MM.1S (cell line): ENCODE measurements at regions not wholly inside any gene's neighbourhood (a gene's known extent, or its start where the extent isn't known, plus 50 kb on each side); places are given as distances from the start of the nearest gene placed in this dataset.

ENCODE experiments used
- DNase-seq: peaks from one replicate; pipeline ENCODE4 v3.0.0-alpha.2; 2015
- H2AFZ ChIP-seq: fragments of 300-600 bp; sonication (generic); 2 replicates; pipeline ENCODE4 v1.6.0; 2016; ENCODE audit warnings: antibody characterized with exemption, low read length
- H3F3A ChIP-seq: fragments of 300-600 bp; sonication (generic); 2 replicates; pipeline ENCODE4 v1.6.1; 2016; ENCODE audit warnings: mild to moderate bottlenecking, antibody characterized with exemption, low read length, moderate library complexity, mixed read lengths; ENCODE audit not compliant: insufficient read depth
- H3K27ac ChIP-seq: fragments of 300-600 bp; sonication (generic); 2 replicates; pipeline ENCODE4 v1.5.1; 2016; ENCODE audit warnings: mild to moderate bottlenecking, low read length
- H3K27me3 ChIP-seq: fragments of 300-600 bp; sonication (generic); replicated peaks from 2 replicates; pipeline ENCODE4 v1.6.0; 2016; ENCODE audit warnings: low read length; ENCODE audit not compliant: insufficient read depth
- H3K36me3 ChIP-seq: fragments of 300-600 bp; sonication (generic); replicated peaks from 2 replicates; pipeline ENCODE4 v1.6.1; 2016; ENCODE audit warnings: mild to moderate bottlenecking, low read length, mixed read lengths; ENCODE audit not compliant: insufficient read depth
- H3K4me1 ChIP-seq: fragments of 300-600 bp; sonication (generic); 2 replicates; pipeline ENCODE4 v1.6.1; 2016; ENCODE audit warnings: low read length, mixed read lengths
- H3K4me2 ChIP-seq: fragments of 300-600 bp; sonication (generic); 2 replicates; pipeline ENCODE4 v1.6.0; 2016; ENCODE audit warnings: low read depth, low read length
- H3K4me3 ChIP-seq: fragments of 300-600 bp; sonication (generic); 2 replicates; pipeline ENCODE4 v1.5.1; 2016; ENCODE audit warnings: low read length, mixed read lengths
- H3K79me2 ChIP-seq: fragments of 300-600 bp; sonication (generic); 2 replicates; pipeline ENCODE4 v1.6.1; 2016; ENCODE audit warnings: mixed run types, low read length, mixed read lengths
- H3K9ac ChIP-seq: fragments of 300-600 bp; sonication (generic); 2 replicates; pipeline ENCODE4 v1.6.1; 2016; ENCODE audit warnings: low read length, mixed read lengths
- H3K9me2 ChIP-seq: fragments of 300-600 bp; sonication (generic); replicated peaks from 2 replicates; pipeline ENCODE4 v1.6.1; 2016; ENCODE audit warnings: mild to moderate bottlenecking, low read length, mixed read lengths; ENCODE audit not compliant: insufficient read depth
- H3K9me3 ChIP-seq: fragments of 300-600 bp; sonication (generic); replicated peaks from 2 replicates; pipeline ENCODE4 v1.6.1; 2016; ENCODE audit warnings: mild to moderate bottlenecking, low read length, mixed read lengths; ENCODE audit not compliant: insufficient read depth
- H4K20me1 ChIP-seq: fragments of 300-600 bp; sonication (generic); 2 replicates; pipeline ENCODE4 v1.6.1; 2016; ENCODE audit warnings: mild to moderate bottlenecking, low read length, moderate library complexity, mixed read lengths; ENCODE audit not compliant: insufficient read depth
- CTCF ChIP-seq: fragments of 300-600 bp; sonication (generic); IDR thresholded peaks from 2 replicates; pipeline ENCODE4 v1.5.1; 2016; ENCODE audit warnings: antibody characterized with exemption, low read length, mixed read lengths
- EZH2 ChIP-seq: fragments of 300-600 bp; sonication (generic); optimal IDR thresholded peaks from 2 replicates; pipeline ENCODE3; 2017; ENCODE audit warnings: low read depth, mild to moderate bottlenecking, antibody characterized with exemption, low read length, mixed read lengths
- EZH2phosphoT487 ChIP-seq: fragments of 300-600 bp; sonication (generic); IDR thresholded peaks from 2 replicates; pipeline ENCODE4 v1.6.1; 2018; ENCODE audit warnings: antibody characterized with exemption, low read length

GRCh38 chr5:138639326-138639725, 64.1 kb upstream of the HSPA9 start:
- Histone ChIP-seq H3F3A (no peaks in the 10 kb centered on the region), H3K36me3 (no peaks in the 10 kb centered on the region), H3K9me3 (no peaks in the 10 kb centered on the region), H3K27me3 (peaks cover 3% of the 10 kb centered on the region; the same call in 1 of the 2 replicates), H3K9ac (no peak overlapping the region), H3K27ac (no peak overlapping the region), H3K4me1 (no peaks in the 10 kb centered on the region), H3K4me3 (no peak overlapping the region), H3K4me2 (no peak overlapping the region), H3K9me2 (no peaks in the 10 kb centered on the region), H3K79me2 (no peaks in the 10 kb centered on the region), H2AFZ (no peak overlapping the region), H4K20me1 (no peaks in the 10 kb centered on the region)
- TF ChIP-seq EZH2 (no peak), EZH2phosphoT487 (no peak), CTCF (no peak)
- no peak for DNase-seq

GRCh38 chr5:138637256-138637655, 62.1 kb upstream of the HSPA9 start:
- Histone ChIP-seq H3K4me1 (no peaks in the 10 kb centered on the region), H2AFZ (no peak overlapping the region), H4K20me1 (no peaks in the 10 kb centered on the region), H3K4me2 (no peak overlapping the region), H3K27ac (no peak overlapping the region), H3K4me3 (no peak overlapping the region), H3K27me3 (0 out of 2 replicates have a peak, but pooled peaks cover 3% of the 10 kb centered on the region), H3F3A (no peaks in the 10 kb centered on the region), H3K9me3 (no peaks in the 10 kb centered on the region), H3K36me3 (no peaks in the 10 kb centered on the region), H3K9ac (no peak overlapping the region), H3K9me2 (no peaks in the 10 kb centered on the region), H3K79me2 (no peaks in the 10 kb centered on the region)
- no peak for DNase-seq
- no peak for TF ChIP-seq CTCF
- no peak for TF ChIP-seq EZH2
- no peak for TF ChIP-seq EZH2phosphoT487

- TF ChIP-seq CTCF (no peak), EZH2 (no peak), EZH2phosphoT487 (no peak)
- Histone ChIP-seq H3K9me3 (no peaks in the 10 kb centered on the region), H3K9me2 (no peaks in the 10 kb centered on the region), H2AFZ (no peak overlapping the region), H3K27ac (no peak overlapping the region), H3K27me3 (0 out of 2 replicates have a peak, but pooled peaks cover 1% of the 10 kb centered on the region), H4K20me1 (no peaks in the 10 kb centered on the region), H3K4me3 (no peak overlapping the region), H3F3A (no peaks in the 10 kb centered on the region), H3K4me1 (no peaks in the 10 kb centered on the region), H3K9ac (no peak overlapping the region), H3K4me2 (no peak overlapping the region), H3K79me2 (no peaks in the 10 kb centered on the region), H3K36me3 (no peaks in the 10 kb centered on the region)
- no peak for DNase-seq
These were observed 61.3 kb upstream of the HSPA9 start for GRCh38 chr5:138636398-138636944.
